ENCODE measurements at regions not wholly inside any gene's neighbourhood (a gene's known extent, or its start where the extent isn't known, plus 50 kb on each side); places are given as distances from the start of the nearest gene placed in this dataset.

GRCh38 chr12:86743875-86744536, 487.8 kb upstream of the MGAT4C start:
- Mint-ChIP-seq H3K9me3 (ENCODE audit: low read depth) (no peaks in the 10 kb centered on the region), H3K36me3 (ENCODE audit: low read depth) (peaks cover 1% of the 10 kb centered on the region), H3K27me3 (ENCODE audit: low read depth) (peaks cover 15% of the 10 kb centered on the region), H3K4me1 (ENCODE audit: low read depth) (no peaks in the 10 kb centered on the region), H3K4me3 (ENCODE audit: unreplicated experiment) (no peak overlapping the region), H3K27ac (ENCODE audit: unreplicated experiment) (no peak overlapping the region)
- TF ChIP-seq CTCF (IDR thresholded peaks at IDR 0.05): no peak
- no peak for DNase-seq (ENCODE audit: low spot score)

GRCh38 chr12:86741531-86741930, 485.3 kb upstream of the MGAT4C start:
- no peak for DNase-seq (ENCODE audit: low spot score)

GRCh38 chr12:86735851-86736250, 479.7 kb upstream of the MGAT4C start:
- no peak for DNase-seq (ENCODE audit: low spot score)
- no peak for TF ChIP-seq CTCF (IDR thresholded peaks at IDR 0.05)
- Mint-ChIP-seq H3K4me3 (ENCODE audit: unreplicated experiment) (no peak overlapping the region), H3K36me3 (ENCODE audit: low read depth) (no peaks in the 10 kb centered on the region), H3K27ac (ENCODE audit: unreplicated experiment) (no peak overlapping the region), H3K4me1 (ENCODE audit: low read depth) (no peaks in the 10 kb centered on the region), H3K9me3 (ENCODE audit: low read depth) (no peaks in the 10 kb centered on the region), H3K27me3 (ENCODE audit: low read depth) (no peaks in the 10 kb centered on the region)

More at GRCh38 chr12:86741531-86741930, 485.3 kb upstream of the MGAT4C start:
- no peak overlapping the region for H3K27ac Mint-ChIP-seq (ENCODE audit: unreplicated experiment)
- H3K27me3 Mint-ChIP-seq (ENCODE audit: low read depth): peaks cover 13% of the 10 kb centered on the region
- no peaks in the 10 kb centered on the region for H3K4me1 Mint-ChIP-seq (ENCODE audit: low read depth)
- no peak for TF ChIP-seq CTCF (IDR thresholded peaks at IDR 0.05)
- no peaks in the 10 kb centered on the region for H3K9me3 Mint-ChIP-seq (ENCODE audit: low read depth)
- peaks cover 1% of the 10 kb centered on the region for H3K36me3 Mint-ChIP-seq (ENCODE audit: low read depth)
- no peak overlapping the region for H3K4me3 Mint-ChIP-seq (ENCODE audit: unreplicated experiment)

- DNase-seq (ENCODE audit: low spot score): no peak
- Mint-ChIP-seq H3K4me1 (ENCODE audit: low read depth) (peaks cover 4% of the 10 kb centered on the region), H3K9me3 (ENCODE audit: low read depth) (no peaks in the 10 kb centered on the region), H3K36me3 (ENCODE audit: low read depth) (no peaks in the 10 kb centered on the region), H3K27me3 (ENCODE audit: low read depth) (no peaks in the 10 kb centered on the region), H3K4me3 (ENCODE audit: unreplicated experiment) (no peak overlapping the region), H3K27ac (ENCODE audit: unreplicated experiment) (no peak overlapping the region)
- TF ChIP-seq CTCF (IDR thresholded peaks at IDR 0.05): no peak
These were observed 478.9 kb upstream of the MGAT4C start for GRCh38 chr12:86735072-86735471.

GRCh38 chr12:86730233-86730632, 474.0 kb upstream of the MGAT4C start:
- H3K27ac Mint-ChIP-seq (ENCODE audit: unreplicated experiment): peak overlapping the region; percentile 4
- H3K4me3 Mint-ChIP-seq (ENCODE audit: unreplicated experiment): no peak overlapping the region
- no peaks in the 10 kb centered on the region for H3K27me3 Mint-ChIP-seq (ENCODE audit: low read depth)
- no peaks in the 10 kb centered on the region for H3K9me3 Mint-ChIP-seq (ENCODE audit: low read depth)
- no peaks in the 10 kb centered on the region for H3K36me3 Mint-ChIP-seq (ENCODE audit: low read depth)
- TF ChIP-seq CTCF (IDR thresholded peaks at IDR 0.05): no peak
- H3K4me1 Mint-ChIP-seq (ENCODE audit: low read depth): peaks cover 39% of the 10 kb centered on the region
- DNase-seq (ENCODE audit: low spot score): no peak
